A673 (cell line): ENCODE measurements at regions not wholly inside any gene's neighbourhood (a gene's known extent, or its start where the extent isn't known, plus 50 kb on each side); places are given as distances from the start of the nearest gene placed in this dataset.

Experiments used
- EZH2 ChIP-seq: fragments of 200-600 bp; sonication (generic); IDR thresholded peaks from 2 replicates; pipeline ENCODE4 v1.6.1; 2017; ENCODE audit warnings: borderline replicate concordance, low read depth, mild to moderate bottlenecking, mixed read lengths, antibody characterized with exemption, low read length; ENCODE audit not compliant: poor library complexity, severe bottlenecking
- TF ChIP-seq, protein P1 (sequence below): fragments of 300-800, 200-600 bp; sonication (generic); conservative IDR thresholded peaks from 2 replicates; pipeline ENCODE4 v1.5.1; 2017; ENCODE audit warnings: low read depth, mild to moderate bottlenecking, antibody characterized with exemption, low read length, moderate library complexity, mixed read lengths

GRCh38 chr16:51071326-51071725 is 79.7 kb downstream of the SALL1 start:
- TF ChIP-seq, protein P1, sequence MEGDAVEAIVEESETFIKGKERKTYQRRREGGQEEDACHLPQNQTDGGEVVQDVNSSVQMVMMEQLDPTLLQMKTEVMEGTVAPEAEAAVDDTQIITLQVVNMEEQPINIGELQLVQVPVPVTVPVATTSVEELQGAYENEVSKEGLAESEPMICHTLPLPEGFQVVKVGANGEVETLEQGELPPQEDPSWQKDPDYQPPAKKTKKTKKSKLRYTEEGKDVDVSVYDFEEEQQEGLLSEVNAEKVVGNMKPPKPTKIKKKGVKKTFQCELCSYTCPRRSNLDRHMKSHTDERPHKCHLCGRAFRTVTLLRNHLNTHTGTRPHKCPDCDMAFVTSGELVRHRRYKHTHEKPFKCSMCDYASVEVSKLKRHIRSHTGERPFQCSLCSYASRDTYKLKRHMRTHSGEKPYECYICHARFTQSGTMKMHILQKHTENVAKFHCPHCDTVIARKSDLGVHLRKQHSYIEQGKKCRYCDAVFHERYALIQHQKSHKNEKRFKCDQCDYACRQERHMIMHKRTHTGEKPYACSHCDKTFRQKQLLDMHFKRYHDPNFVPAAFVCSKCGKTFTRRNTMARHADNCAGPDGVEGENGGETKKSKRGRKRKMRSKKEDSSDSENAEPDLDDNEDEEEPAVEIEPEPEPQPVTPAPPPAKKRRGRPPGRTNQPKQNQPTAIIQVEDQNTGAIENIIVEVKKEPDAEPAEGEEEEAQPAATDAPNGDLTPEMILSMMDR: no peak
- TF ChIP-seq EZH2: no peak
